ENCODE measurements at regions not wholly inside any gene's neighbourhood (a gene's known extent, or its start where the extent isn't known, plus 50 kb on each side); places are given as distances from the start of the nearest gene placed in this dataset.

DNA sequence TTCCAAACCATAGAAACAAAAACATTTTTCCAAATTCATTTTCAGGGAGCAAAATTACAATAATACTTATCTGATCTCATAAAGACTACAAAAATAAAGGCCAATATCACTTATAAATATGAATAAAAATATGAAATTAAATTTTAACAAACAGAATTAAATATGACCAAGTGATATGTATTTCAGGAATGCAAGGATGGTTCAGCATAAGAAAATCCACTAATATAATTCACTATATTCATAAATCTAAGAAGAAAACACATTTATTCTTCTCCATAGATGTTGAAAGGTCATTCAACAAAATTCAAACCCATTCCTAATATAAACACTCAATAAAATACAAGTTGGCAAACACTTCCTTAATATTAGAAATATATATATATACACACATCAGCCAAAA, 115.2 kb upstream of the TMEM168 start:
- no peak for TF ChIP-seq CEBPB (IDR thresholded peaks at IDR 0.05; ENCODE audit: low read depth, low read length)
- TF ChIP-seq, protein P1, sequence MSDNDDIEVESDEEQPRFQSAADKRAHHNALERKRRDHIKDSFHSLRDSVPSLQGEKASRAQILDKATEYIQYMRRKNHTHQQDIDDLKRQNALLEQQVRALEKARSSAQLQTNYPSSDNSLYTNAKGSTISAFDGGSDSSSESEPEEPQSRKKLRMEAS (IDR thresholded peaks at IDR 0.05): no peak
